HEK293 (cell line): ENCODE measurements at regions not wholly inside any gene's neighbourhood (a gene's known extent, or its start where the extent isn't known, plus 50 kb on each side); places are given as distances from the start of the nearest gene placed in this dataset.

ENCODE experiments used
- CTCF ChIA-PET: fragments of 350-600 bp; formaldehyde crosslinking; extraction: SDS; loops from one replicate; lab custom pipeline; 2021; ENCODE audit warnings: antibody characterized with exemption; lab: Yijun Ruan, JAX
- POLR2A ChIA-PET: fragments of 300-600 bp; formaldehyde crosslinking; extraction: SDS; loops from one replicate; lab custom pipeline; 2020; ENCODE audit warnings: antibody characterized with exemption, inconsistent platforms; lab: Yijun Ruan, JAX
- H3K27ac ChIP-seq: fragments of 200-500 bp; sonication (Bioruptor generic); 2 replicates; pipeline ENCODE4 v1.5.1; 2014; ENCODE audit warnings: low read depth, low read length, control low read depth, inconsistent platforms; ENCODE audit errors: extremely low read depth
- H3K36me3 ChIP-seq, 2 experiments: fragments of 200-500 bp in 1 of 2; sonication (Bioruptor generic) in 1 of 2; 1 replicate in 1 of 2; 2 replicates in 1 of 2; pipeline ENCODE4 v1.5.1; 2014 to 2017; ENCODE audit warnings: inconsistent platforms in 2 of 2, low read length in 2 of 2; ENCODE audit not compliant: control insufficient read depth in 2 of 2, insufficient read depth in 1 of 2
- H3K4me1 ChIP-seq: fragments of 200-500 bp; sonication (Bioruptor generic); 2 replicates; pipeline ENCODE4 v1.5.1; 2014; ENCODE audit warnings: mild to moderate bottlenecking, low read length, inconsistent platforms; ENCODE audit not compliant: control insufficient read depth, insufficient read depth
- H3K4me3 ChIP-seq: 2 replicates; pipeline ENCODE4 v1.5.1; 2011; ENCODE audit warnings: low read depth, mild to moderate bottlenecking, control low read depth, low read length, moderate library complexity
- H3K9me3 ChIP-seq: fragments of 200-500 bp; sonication (Bioruptor generic); 2 replicates; pipeline ENCODE4 v1.5.1; 2014; ENCODE audit warnings: low read depth, low read length, inconsistent platforms; ENCODE audit not compliant: control insufficient read depth, insufficient read depth
- ATF2 ChIP-seq: fragments of 450-650 bp; formaldehyde crosslinking; IDR thresholded peaks from 2 replicates; pipeline ENCODE4 v1.5.1; 2016; ENCODE audit warnings: missing biosample characterization, missing genetic modification characterization, low read depth
- EGR2 ChIP-seq: fragments of 450-650 bp; formaldehyde crosslinking; IDR thresholded peaks from 2 replicates; pipeline ENCODE4 v1.5.1; 2016; ENCODE audit warnings: low read depth, missing biosample characterization, missing genetic modification characterization
- GLI4 ChIP-seq: fragments of 450-650 bp; formaldehyde crosslinking; IDR thresholded peaks from 2 replicates; pipeline ENCODE4 v1.5.1; 2016; ENCODE audit warnings: missing biosample characterization, missing genetic modification characterization
- MEIS1 ChIP-seq: sonication (generic); formaldehyde crosslinking; IDR thresholded peaks from 2 replicates; pipeline ENCODE4 v1.8.1; 2022; ENCODE audit warnings: missing genetic modification reagents, mild to moderate bottlenecking, borderline replicate concordance
- RBAK ChIP-seq: fragments of 450-650 bp; formaldehyde crosslinking; IDR thresholded peaks from 2 replicates; pipeline ENCODE4 v1.5.1; 2016; ENCODE audit warnings: missing biosample characterization, missing genetic modification characterization
- SCRT2 ChIP-seq: fragments of 450-650 bp; formaldehyde crosslinking; IDR thresholded peaks from 2 replicates; pipeline ENCODE4 v1.5.1; 2016; ENCODE audit warnings: missing biosample characterization, missing genetic modification characterization
- YY1 ChIP-seq: fragments of 450-650 bp; formaldehyde crosslinking; IDR thresholded peaks from 2 replicates; pipeline ENCODE4 v1.5.1; 2018; ENCODE audit warnings: missing biosample characterization, missing genetic modification characterization
- YY2 ChIP-seq: fragments of 450-650 bp; formaldehyde crosslinking; IDR thresholded peaks from 2 replicates; pipeline ENCODE4 v1.5.1; 2016; ENCODE audit warnings: missing biosample characterization, missing genetic modification characterization
- ZBTB17 ChIP-seq: fragments of 450-650 bp; formaldehyde crosslinking; IDR thresholded peaks from 2 replicates; pipeline ENCODE4 v1.5.1; 2016; ENCODE audit warnings: missing biosample characterization, missing genetic modification characterization
- ZBTB21 ChIP-seq: fragments of 450-650 bp; formaldehyde crosslinking; IDR thresholded peaks from 2 replicates; pipeline ENCODE4 v1.5.1; 2017; ENCODE audit warnings: missing biosample characterization, missing genetic modification characterization
- ZNF121 ChIP-seq: fragments of 450-650 bp; formaldehyde crosslinking; IDR thresholded peaks from 2 replicates; pipeline ENCODE4 v1.5.1; 2016; ENCODE audit warnings: missing biosample characterization, missing genetic modification characterization
- ZNF132 ChIP-seq: fragments of 450-650 bp; formaldehyde crosslinking; IDR thresholded peaks from 2 replicates; pipeline ENCODE4 v1.5.1; 2017; ENCODE audit warnings: missing biosample characterization, missing genetic modification characterization, borderline replicate concordance
- ZNF266 ChIP-seq: fragments of 450-650 bp; formaldehyde crosslinking; IDR thresholded peaks from 2 replicates; pipeline ENCODE4 v1.5.1; 2016; ENCODE audit warnings: missing biosample characterization, missing genetic modification characterization, low read depth
- ZNF341 ChIP-seq: fragments of 450-650 bp; formaldehyde crosslinking; IDR thresholded peaks from 2 replicates; pipeline ENCODE4; 2016; ENCODE audit warnings: low read depth, missing biosample characterization, missing genetic modification characterization
- ZNF394 ChIP-seq: fragments of 450-650 bp; formaldehyde crosslinking; IDR thresholded peaks from 2 replicates; pipeline ENCODE4 v1.5.1; 2016; ENCODE audit warnings: missing biosample characterization, missing genetic modification characterization, mild to moderate bottlenecking, moderate library complexity, borderline replicate concordance
- ZNF404 ChIP-seq: fragments of 450-650 bp; formaldehyde crosslinking; IDR thresholded peaks from 2 replicates; pipeline ENCODE4 v1.5.1; 2017; ENCODE audit warnings: missing biosample characterization, missing genetic modification characterization
- ZNF514 ChIP-seq: fragments of 450-650 bp; formaldehyde crosslinking; IDR thresholded peaks from 2 replicates; pipeline ENCODE4 v1.5.1; 2016; ENCODE audit warnings: missing biosample characterization, missing genetic modification characterization
- ZNF555 ChIP-seq: fragments of 450-650 bp; formaldehyde crosslinking; conservative IDR thresholded peaks from 2 replicates; pipeline ENCODE4 v1.5.1; 2017; ENCODE audit warnings: missing biosample characterization, mild to moderate bottlenecking, missing genetic modification characterization, inconsistent platforms
- ZNF580 ChIP-seq: fragments of 450-650 bp; formaldehyde crosslinking; IDR thresholded peaks from 2 replicates; pipeline ENCODE4 v1.5.1; 2016; ENCODE audit warnings: missing biosample characterization, missing genetic modification characterization
- ZNF626 ChIP-seq: fragments of 450-650 bp; sonication (Bioruptor Pico); formaldehyde crosslinking; IDR thresholded peaks from 2 replicates; pipeline ENCODE4 v1.5.1; 2018; ENCODE audit warnings: missing biosample characterization, missing genetic modification characterization, inconsistent platforms
- ZNF692 ChIP-seq: fragments of 450-650 bp; formaldehyde crosslinking; IDR thresholded peaks from 2 replicates; pipeline ENCODE4 v1.5.1; 2016; ENCODE audit warnings: missing biosample characterization, missing genetic modification characterization
- ZNF76 ChIP-seq: fragments of 450-650 bp; formaldehyde crosslinking; IDR thresholded peaks from 2 replicates; pipeline ENCODE4; 2016; ENCODE audit warnings: low read depth, missing biosample characterization, missing genetic modification characterization, borderline replicate concordance
- ZSCAN16 ChIP-seq: fragments of 450-650 bp; formaldehyde crosslinking; IDR thresholded peaks from 2 replicates; pipeline ENCODE4 v1.5.1; 2016; ENCODE audit warnings: missing biosample characterization, missing genetic modification characterization

GRCh38 chr9:73866451-73866850, 630.7 kb upstream of the RORB start:
- POLR2A ChIA-PET = no interaction called here
- H3K4me1 ChIP-seq = no peaks in the 10 kb centered on the region
- no peaks in the 10 kb centered on the region for H3K36me3 ChIP-seq
- H3K27ac ChIP-seq = no peak overlapping the region
- CTCF ChIA-PET = interaction anchor here (0.7 kb wide), 1 partner anchor 9 kb away, joined by 3 read pairs; no protein-coding TSS in a partner anchor
- TF ChIP-seq YY2 (tag by site-specific recombination) = no peak
- no peak for TF ChIP-seq ZNF580 (tag by site-specific recombination)
- no peak for TF ChIP-seq GLI4 (tag by site-specific recombination)
- no peak for TF ChIP-seq ZNF121 (tag by site-specific recombination)
- TF ChIP-seq RBAK (tag by site-specific recombination) = no peak
- TF ChIP-seq ZNF394 (tag by site-specific recombination) = no peak
- no peak for TF ChIP-seq ATF2 (tag by site-specific recombination)
- TF ChIP-seq ZNF404 = no peak
- no peak for TF ChIP-seq ZNF76 (tag by site-specific recombination)
- TF ChIP-seq ZNF555 = no peak
- no peak for TF ChIP-seq YY1
- TF ChIP-seq ZBTB21 = no peak
- H3K9me3 ChIP-seq = no peaks in the 10 kb centered on the region
- no peak overlapping the region for H3K4me3 ChIP-seq

GRCh38 chr9:73869264-73869663, 627.9 kb upstream of the RORB start:
- POLR2A ChIA-PET = no interaction called here

GRCh38 chr9:73871636-73872035, 625.5 kb upstream of the RORB start:
- TF ChIP-seq ZNF132 (tag by site-specific recombination) = no peak
- TF ChIP-seq SCRT2 (tag by site-specific recombination) = no peak
- TF ChIP-seq ZSCAN16 (tag by site-specific recombination) = no peak
- TF ChIP-seq EGR2 = no peak
- TF ChIP-seq ZNF692 (tag by site-specific recombination) = no peak
- TF ChIP-seq ZNF626 (tag by site-specific recombination) = no peak
- no peak for TF ChIP-seq ZBTB17
- H3K4me3 ChIP-seq = no peak overlapping the region
- ChIA-PET POLR2A (no interaction called here), CTCF (no interaction called here)
- no peaks in the 10 kb centered on the region for H3K36me3 ChIP-seq
- no peaks in the 10 kb centered on the region for H3K9me3 ChIP-seq
- no peaks in the 10 kb centered on the region for H3K4me1 ChIP-seq
- no peak overlapping the region for H3K27ac ChIP-seq

More at GRCh38 chr9:73869264-73869663, 627.9 kb upstream of the RORB start:
- Histone ChIP-seq H3K4me3 (no peak overlapping the region), H3K36me3 (no peaks in the 10 kb centered on the region), H3K4me1 (no peaks in the 10 kb centered on the region), H3K27ac (no peak overlapping the region), H3K9me3 (no peaks in the 10 kb centered on the region)
- CTCF ChIA-PET = no interaction called here
- TF ChIP-seq ZNF514 (tag by site-specific recombination) (no peak), MEIS1 (CRISPR knock-in tag) (peak; percentile 86; the same call in 1 of the 2 replicates), ZNF341 (tag by site-specific recombination) (no peak), ZNF266 (tag by site-specific recombination) (no peak)
